HG03175 (cell line): ENCODE measurements at regions not wholly inside any gene's neighbourhood (a gene's known extent, or its start where the extent isn't known, plus 50 kb on each side); places are given as distances from the start of the nearest gene placed in this dataset.
"Not testable (repeated sequence)": the region's sequence is repeated elsewhere in the genome, so short reads cannot be mapped to it uniquely, and the experiment has no call there.

ENCODE experiments used
- ATAC-seq: cut with Tn5 transposase; IDR thresholded peaks from one replicate; pipeline ENCODE4 v1.9.1; 2021; ENCODE audit warnings: mild to moderate bottlenecking, moderate library complexity; ENCODE audit not compliant: unreplicated experiment

- ATAC-seq, result no peak
Observed at GRCh38 chr3:115251509-115251908, 104.4 kb upstream of the ZBTB20 start.

DNA sequence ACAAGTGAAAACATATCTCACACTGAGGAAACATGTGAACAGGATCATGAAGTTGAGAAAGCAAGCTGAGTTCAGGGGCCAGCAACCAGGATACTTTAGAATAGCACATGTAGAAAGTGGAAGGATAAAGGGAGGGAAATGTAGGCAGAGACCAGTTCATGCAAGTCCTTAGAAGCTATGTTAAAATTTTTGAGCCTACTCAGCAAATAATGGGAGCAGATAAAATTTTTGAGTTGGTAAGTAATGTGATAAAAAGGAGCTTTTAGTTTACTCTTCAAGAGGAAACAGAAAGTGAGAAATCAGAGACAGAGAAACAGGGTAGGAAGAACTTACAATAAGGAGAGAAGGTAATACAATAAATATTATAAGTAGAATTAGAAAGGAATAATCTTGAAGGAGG, 105.6 kb upstream of the ZBTB20 start:
- ATAC-seq, result no peak

- no peak for ATAC-seq
Observed at GRCh38 chr3:115254492-115255196, 107.6 kb upstream of the ZBTB20 start.

DNA sequence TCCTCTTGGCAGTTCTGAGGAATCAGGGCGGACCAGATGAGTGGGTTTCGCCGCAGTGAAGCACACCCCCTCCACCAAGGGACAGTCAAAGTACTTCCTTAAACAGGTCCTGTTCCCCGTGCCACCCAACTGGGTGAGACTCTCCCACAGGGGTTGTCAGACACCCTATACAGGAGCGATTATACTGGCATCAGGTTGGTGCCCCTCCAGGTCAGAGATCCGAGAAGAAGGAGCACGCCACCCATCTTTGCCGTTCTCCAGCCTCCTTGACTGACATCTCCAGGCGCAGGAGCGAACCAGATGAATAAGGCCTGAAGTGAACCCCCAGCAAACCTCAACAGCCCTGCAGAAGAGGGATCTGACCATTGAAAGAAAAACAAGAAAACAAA, 108.1 kb upstream of the ZBTB20 start:
- no peak for ATAC-seq

- ATAC-seq, result no peak
Observed at GRCh38 chr3:115270849-115271248, 123.8 kb upstream of the ZBTB20 start.

- ATAC-seq, result no peak
Observed at GRCh38 chr3:115272036-115272824, 125.1 kb upstream of the ZBTB20 start.

DNA sequence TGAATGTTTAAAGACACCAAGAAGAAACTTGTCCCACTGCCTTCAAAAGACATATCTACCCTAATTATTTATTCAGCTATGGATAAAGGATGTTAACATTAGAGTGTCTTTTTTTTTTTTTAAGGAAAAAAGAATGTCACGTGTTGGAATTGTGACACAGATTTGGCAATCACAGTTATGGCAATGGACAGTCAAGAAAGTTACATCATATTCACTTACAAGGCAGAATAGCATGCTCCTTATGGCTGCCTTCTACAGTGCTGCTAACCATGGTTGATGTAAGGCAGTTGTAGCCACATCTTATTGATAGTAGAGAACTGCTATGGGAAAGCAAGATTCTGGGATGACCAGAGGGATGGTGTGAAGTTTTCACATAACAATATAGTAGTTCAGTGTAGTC, 128.8 kb upstream of the ZBTB20 start:
- no peak for ATAC-seq

DNA sequence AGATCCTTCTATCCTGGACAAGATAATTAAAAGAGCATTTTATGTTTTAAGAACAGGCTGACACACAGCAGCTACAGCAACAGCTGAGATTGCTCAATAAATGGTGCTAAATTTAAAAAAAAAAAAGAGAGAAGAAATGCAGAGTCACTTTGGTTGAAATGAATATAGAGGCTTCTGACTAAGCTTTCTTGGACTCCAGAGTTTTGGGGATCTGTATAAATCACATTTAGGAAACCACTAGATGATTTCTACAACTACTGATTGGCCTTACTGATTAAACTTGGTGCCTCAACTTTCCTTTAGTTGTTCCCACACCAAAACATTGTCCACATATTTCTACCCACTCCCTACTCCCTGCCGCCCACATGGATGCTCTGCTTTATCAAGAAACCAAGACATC, 132.9 kb upstream of the ZBTB20 start:
- ATAC-seq, result no peak

GRCh38 chr3:115280506-115280905, 133.4 kb upstream of the ZBTB20 start:
- no peak for ATAC-seq

DNA sequence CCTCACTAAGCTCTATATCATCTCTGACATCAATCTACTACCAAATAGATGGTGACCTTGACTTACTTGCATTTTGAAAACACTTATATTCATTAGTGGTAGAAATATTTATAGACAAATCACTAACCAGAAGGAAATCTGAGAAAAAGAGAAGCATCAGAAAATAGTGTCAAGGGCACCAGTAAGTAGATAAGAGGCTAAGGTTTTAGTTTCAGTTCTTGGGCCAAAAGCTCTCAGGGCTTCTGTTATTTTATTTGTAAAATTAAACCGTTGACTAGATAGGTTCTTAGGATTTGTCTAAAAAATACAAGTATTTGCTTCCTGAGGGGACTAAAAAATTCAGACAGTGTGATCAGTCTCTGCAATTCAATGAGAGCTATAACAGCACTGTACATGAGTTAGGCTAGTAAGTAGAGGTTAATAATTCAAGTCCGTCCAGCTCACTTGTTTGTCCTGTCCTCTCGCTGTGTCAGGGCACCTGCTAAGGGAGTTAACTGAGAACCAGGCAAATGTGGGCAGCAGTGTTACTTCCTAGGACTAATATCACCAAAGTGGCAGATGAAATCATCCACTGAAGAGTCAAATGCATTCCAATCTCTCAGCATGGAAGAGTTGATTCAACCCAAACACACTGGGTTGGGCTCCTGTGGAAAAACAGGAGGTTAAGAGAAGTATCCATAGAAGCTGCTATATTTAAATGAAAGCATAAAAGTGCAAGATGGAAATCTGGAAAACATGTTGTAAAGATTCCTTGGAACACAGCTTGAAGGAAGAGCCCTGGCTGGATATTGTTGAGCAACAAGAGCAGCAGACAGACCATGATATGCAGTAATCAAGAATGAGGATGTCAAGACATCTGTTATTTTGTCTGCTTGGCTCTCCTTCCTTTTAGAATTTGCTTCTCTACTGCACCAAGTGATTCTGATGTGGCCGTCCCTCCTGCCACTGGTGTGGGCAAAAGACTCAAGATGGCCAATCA, 134.9 kb upstream of the ZBTB20 start:
- no peak for ATAC-seq

DNA sequence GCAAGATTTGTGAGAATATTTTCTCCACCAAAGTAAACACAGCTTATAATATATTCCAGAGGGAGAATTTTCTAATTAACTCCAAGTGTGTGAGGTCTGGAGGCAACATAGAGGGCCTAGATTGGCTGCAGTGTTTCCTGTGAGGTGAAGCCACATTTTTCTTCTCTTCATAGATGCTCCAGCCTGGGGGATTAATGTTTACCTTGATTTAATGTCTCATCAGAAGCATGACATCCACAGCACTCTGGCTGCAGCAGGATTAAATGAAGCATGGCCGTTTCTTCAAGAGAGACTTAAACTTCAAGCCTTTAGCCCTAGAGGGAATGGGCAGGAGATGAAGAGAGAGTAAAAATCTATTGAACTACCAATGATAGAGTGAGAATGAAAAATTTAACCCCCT, 137.9 kb upstream of the ZBTB20 start:
- ATAC-seq, result no peak

GRCh38 chr3:115286529-115287197, 139.6 kb upstream of the ZBTB20 start:
- ATAC-seq, result no peak

GRCh38 chr3:115287198-115287597, 140.1 kb upstream of the ZBTB20 start:
- ATAC-seq, result no peak

DNA sequence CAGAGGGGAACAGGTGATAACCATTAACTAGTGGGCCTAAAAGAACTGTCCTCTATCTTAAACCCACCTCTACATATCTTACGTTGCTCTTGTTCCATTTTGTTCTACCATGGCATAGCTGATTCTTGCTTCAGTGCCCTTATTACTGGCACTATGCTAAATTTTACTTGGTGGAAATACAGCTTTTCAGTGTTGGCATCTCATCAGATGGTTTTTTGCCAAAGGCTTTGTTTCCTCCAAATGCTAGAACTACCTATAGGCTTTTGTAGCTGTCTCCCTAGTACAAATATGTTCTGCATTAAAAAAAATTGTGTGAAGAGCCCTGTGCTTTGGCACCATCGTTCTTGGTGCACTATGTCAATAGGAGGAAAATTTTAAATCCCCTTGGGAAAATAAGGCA, 145.0 kb upstream of the ZBTB20 start:
- no peak for ATAC-seq

DNA sequence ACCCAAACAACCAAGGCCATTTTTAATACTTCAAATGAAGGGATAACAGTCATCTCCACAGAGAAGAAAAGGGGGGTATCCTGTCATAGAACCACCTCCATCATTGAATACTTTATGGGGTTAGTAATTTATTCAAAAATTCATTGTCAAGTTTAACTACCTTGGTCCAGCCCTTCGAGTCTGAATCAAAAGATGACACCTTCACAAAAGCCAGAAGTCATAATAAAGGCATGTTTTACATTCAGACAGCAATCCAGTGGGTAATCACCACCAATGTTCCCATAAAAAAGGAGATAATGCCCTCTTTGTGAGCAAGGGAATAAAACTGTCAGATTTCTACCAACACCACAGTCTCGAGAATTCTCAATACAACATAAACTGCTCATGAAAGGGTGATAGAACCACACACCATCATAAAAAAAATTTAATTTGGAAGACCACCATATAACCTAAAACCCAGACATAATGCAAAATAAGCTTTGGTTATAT, 145.6 kb upstream of the ZBTB20 start:
- no peak for ATAC-seq

GRCh38 chr3:115293321-115293720, 146.2 kb upstream of the ZBTB20 start:
- ATAC-seq, result no peak

GRCh38 chr3:115301364-115301860, 154.3 kb upstream of the ZBTB20 start:
- no peak for ATAC-seq

DNA sequence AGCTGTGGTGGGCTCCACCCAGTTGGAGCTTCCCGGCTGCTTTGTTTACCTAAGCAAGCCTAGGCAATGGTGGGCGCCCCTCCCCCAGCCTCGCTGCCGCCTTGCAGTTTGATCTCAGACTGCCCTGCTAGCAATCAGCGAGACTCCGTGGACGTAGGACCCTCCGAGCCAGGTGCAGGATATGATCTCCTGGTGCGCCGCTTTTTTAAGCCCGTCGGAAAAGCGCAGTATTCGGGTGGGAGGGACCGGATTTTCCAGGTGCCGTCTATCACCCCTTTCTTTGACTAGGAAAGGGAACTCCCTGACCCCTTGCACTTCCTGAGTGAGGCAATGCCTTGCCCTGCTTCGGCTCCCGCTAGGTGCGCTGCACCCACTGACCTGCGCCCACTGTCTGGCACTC, 170.9 kb upstream of the ZBTB20 start:
- ATAC-seq, result not testable (repeated sequence)

DNA sequence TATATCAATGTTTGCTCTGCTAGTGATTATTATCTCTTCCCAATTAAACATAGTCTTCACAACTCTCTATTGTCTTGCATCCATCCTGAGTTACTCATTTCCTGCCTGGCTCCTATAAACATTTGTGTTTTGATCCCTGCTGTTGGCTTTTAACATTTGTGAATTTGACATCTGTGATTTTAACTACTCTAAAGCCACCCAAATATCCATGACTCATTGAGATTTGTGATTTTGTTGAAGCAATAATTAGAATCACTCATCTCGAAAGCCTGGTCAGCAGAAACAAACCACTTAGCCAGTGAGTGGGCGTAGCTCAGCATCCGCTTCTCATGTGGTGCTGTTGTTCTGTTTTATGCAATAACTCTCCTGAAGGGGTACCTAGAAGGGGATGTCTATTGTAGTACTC, 174.3 kb upstream of the ZBTB20 start:
- ATAC-seq, result no peak

GRCh38 chr3:115322901-115323300, 175.8 kb upstream of the ZBTB20 start:
- ATAC-seq, result no peak
